ENCODE measurements at regions not wholly inside any gene's neighbourhood (a gene's known extent, or its start where the extent isn't known, plus 50 kb on each side); places are given as distances from the start of the nearest gene placed in this dataset.

- TF ChIP-seq CTCF (IDR thresholded peaks at IDR 0.05; ENCODE audit: control insufficient read depth, extremely low read depth, insufficient read depth), result no peak
- no peak overlapping the region for H3K4me3 ChIP-seq (ENCODE audit: low read depth, low read length)
- peak; percentile 26 for DNase-seq (ENCODE audit: low read depth)
Measured at GRCh38 chr21:35953597-35953996, 106.7 kb downstream of the SETD4 start.

GRCh38 chr21:35952651-35953340 is 107.5 kb downstream of the SETD4 start:
- H3K4me3 ChIP-seq (ENCODE audit: low read depth, low read length), result no peak overlapping the region
- TF ChIP-seq CTCF (IDR thresholded peaks at IDR 0.05; ENCODE audit: control insufficient read depth, extremely low read depth, insufficient read depth), result no peak
- DNase-seq (ENCODE audit: low read depth), result no peak

- no peak for TF ChIP-seq CTCF (IDR thresholded peaks at IDR 0.05; ENCODE audit: control insufficient read depth, extremely low read depth, insufficient read depth)
- no peak overlapping the region for H3K4me3 ChIP-seq (ENCODE audit: low read depth, low read length)
- no peak for DNase-seq (ENCODE audit: low read depth)
Measured at GRCh38 chr21:35948982-35949381, 111.3 kb downstream of the SETD4 start.

- no peak overlapping the region for H3K4me3 ChIP-seq (ENCODE audit: low read depth, low read length)
- TF ChIP-seq CTCF (IDR thresholded peaks at IDR 0.05; ENCODE audit: control insufficient read depth, extremely low read depth, insufficient read depth), result no peak
Measured at GRCh38 chr21:35945089-35945671, 115.1 kb downstream of the SETD4 start.

GRCh38 chr21:35943752-35944151 is 116.6 kb downstream of the SETD4 start:
- H3K4me3 ChIP-seq (ENCODE audit: low read depth, low read length), result no peak overlapping the region
- DNase-seq (ENCODE audit: low read depth), result no peak
- no peak for TF ChIP-seq CTCF (IDR thresholded peaks at IDR 0.05; ENCODE audit: control insufficient read depth, extremely low read depth, insufficient read depth)

More at GRCh38 chr21:35945089-35945671, 115.1 kb downstream of the SETD4 start:
- DNase-seq (ENCODE audit: low read depth), result no peak

GRCh38 chr21:35942211-35943144 is 117.8 kb downstream of the SETD4 start:
- no peak for DNase-seq (ENCODE audit: low read depth)
- H3K4me3 ChIP-seq (ENCODE audit: low read depth, low read length), result no peak overlapping the region
- no peak for TF ChIP-seq CTCF (IDR thresholded peaks at IDR 0.05; ENCODE audit: control insufficient read depth, extremely low read depth, insufficient read depth)
